ENCODE measurements at regions not wholly inside any gene's neighbourhood (a gene's known extent, or its start where the extent isn't known, plus 50 kb on each side); places are given as distances from the start of the nearest gene placed in this dataset.

- no peak for DNase-seq
Observed at GRCh38 chr15:92304223-92304975, 89.3 kb upstream of the ST8SIA2 start.

DNA sequence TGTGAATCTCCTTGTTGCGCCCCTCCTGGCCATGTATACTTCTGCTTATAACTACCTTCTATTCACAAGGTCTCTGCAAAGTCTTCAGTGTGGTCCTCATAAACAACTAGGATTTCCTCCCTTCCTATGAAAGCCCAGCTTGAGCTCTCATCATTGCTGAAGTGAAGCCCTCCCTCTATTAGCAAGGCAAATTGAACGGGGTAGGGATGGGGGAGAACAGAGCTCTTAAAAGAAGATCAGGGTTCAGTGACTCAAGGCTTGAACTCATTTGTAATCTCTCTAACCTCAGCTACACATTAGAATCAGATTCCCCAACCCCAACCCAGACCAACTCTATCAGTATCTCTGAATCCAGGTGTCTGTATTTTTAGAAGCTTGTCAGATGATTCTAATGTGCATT, 88.3 kb upstream of the ST8SIA2 start:
- no peak for DNase-seq

DNA sequence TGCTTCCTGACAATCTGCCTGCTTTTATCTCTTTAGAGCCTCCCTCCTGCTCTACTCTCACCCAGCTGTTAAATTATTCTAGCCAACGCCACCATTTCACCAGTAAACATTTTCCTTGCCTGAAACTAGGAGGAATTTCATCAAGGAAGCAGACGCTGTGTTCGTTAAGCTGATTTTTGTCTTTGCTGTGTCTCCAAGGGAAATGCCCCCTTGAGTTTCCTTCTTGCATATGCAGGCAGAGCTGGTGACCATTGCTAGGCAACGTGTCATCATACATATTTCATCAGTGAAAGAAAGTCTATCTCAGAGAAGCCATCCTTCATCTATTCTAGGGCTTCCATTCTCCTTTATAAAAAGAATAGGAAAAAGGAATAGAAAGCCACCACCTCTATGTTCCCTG, 87.0 kb upstream of the ST8SIA2 start:
- DNase-seq, result peak; percentile 3

GRCh38 chr15:92315144-92315543, 78.5 kb upstream of the ST8SIA2 start:
- no peak for DNase-seq

- no peak for DNase-seq
Observed at GRCh38 chr15:92315595-92316211, 78.0 kb upstream of the ST8SIA2 start.

GRCh38 chr15:92316586-92317295, 76.9 kb upstream of the ST8SIA2 start:
- no peak for DNase-seq

GRCh38 chr15:92320012-92320699, 73.5 kb upstream of the ST8SIA2 start:
- no peak for DNase-seq

- no peak for DNase-seq
Observed at GRCh38 chr15:92322566-92323355, 70.9 kb upstream of the ST8SIA2 start.

GRCh38 chr15:92323525-92323924, 70.2 kb upstream of the ST8SIA2 start:
- DNase-seq, result no peak

GRCh38 chr15:92324101-92324963, 69.3 kb upstream of the ST8SIA2 start:
- peak; percentile 61 for DNase-seq

GRCh38 chr15:92326236-92326635, 67.4 kb upstream of the ST8SIA2 start:
- DNase-seq, result no peak

- DNase-seq, result no peak
Observed at GRCh38 chr15:92327033-92327432, 66.6 kb upstream of the ST8SIA2 start.

DNA sequence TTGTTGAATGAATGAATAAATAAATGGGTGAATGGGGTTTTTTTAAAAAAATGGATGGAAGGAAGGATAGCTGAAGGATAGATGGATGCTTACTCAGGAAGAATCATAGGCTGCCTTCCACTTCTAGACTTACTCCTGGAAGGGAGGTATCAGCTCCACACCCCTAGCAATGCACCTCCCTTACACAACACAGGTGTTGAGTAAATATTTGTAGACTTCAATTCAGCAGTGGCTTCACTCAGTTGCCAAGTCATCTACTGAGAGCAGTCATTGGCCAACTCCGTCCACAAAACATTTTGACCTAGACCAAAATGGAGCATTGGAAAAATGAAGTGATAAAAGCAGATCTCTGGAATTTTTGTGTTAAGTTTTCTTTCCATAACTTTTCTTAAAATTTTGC, 65.5 kb upstream of the ST8SIA2 start:
- DNase-seq, result no peak

DNA sequence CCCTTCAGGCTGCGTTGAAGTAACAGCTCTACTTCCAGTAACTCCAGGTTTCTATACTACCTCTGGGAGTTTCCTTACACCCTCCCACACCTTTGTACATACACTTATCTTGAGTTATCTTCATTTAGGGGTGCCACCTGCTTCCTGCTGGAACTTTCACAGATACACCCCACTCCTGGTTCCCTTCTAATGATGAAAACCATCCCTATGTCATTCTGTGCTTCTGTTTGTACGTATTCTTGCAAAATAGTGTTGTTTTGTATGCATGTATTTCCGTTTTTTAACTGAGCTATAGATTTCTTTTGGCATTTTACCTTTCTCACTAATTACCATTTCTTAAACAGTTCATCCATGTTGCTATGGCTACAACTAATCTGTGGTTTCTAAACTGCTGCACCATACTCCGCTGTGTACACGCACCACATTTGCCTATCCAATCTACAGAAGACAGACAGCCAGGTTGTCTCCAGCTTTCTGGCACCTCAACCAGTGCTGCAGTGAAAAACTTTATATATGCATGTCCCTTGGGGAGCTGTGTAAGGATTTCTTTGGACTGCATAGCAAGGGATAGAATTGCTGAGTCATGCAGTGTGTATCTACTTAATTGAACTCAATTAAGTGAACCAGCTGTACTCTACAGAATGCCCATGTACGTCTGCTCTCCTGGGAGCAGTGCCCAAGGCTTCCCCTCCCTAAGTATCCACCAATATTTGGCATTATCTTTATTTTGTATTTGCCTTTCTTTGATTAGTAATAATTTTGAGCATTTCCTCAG, 61.4 kb upstream of the ST8SIA2 start:
- DNase-seq, result no peak

- DNase-seq, result no peak
Observed at GRCh38 chr15:92333709-92334108, 60.0 kb upstream of the ST8SIA2 start.

DNA sequence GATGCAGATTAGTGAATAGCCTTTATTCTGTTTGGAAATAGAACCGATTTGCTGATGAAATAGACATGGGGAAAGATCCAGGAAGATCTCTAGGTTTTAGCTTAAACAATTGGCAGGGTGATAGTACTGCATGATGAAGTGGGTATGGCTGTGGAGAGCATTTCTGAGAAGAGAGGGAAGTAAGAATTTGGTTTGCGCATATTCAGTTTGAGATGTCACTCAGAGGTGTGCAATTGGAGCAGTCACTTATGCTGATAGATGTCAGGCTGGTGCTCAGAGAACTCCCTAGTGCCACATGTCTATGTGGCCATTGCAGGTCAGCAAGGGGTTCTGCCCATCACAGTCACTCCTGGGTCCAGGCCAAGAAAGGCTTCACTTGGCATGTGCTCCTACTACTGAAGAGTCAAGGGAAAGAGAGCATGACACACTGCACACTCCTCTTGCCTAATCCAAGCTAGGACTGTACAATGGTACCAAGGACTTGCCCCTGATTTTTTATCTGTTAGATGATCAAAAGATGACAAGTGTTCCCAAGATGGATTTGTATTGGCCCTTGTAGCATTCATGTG, 57.2 kb upstream of the ST8SIA2 start:
- no peak for DNase-seq

- DNase-seq, result no peak
Observed at GRCh38 chr15:92339361-92339760, 54.3 kb upstream of the ST8SIA2 start.
